ENCODE measurements at regions not wholly inside any gene's neighbourhood (a gene's known extent, or its start where the extent isn't known, plus 50 kb on each side); places are given as distances from the start of the nearest gene placed in this dataset.

- Histone ChIP-seq H3K36me3 (ENCODE audit: control insufficient read depth, insufficient read depth, low read length) (no peaks in the 10 kb centered on the region), H3K4me3 (ENCODE audit: low read depth, low read length) (no peak overlapping the region), H3K9ac (ENCODE audit: low read depth, low read length) (no peak overlapping the region), H3K27ac (ENCODE audit: low read depth, low read length) (no peak overlapping the region), H3K27me3 (ENCODE audit: control insufficient read depth, insufficient read depth, low read length) (no peaks in the 10 kb centered on the region), H3K4me1 (ENCODE audit: control insufficient read depth, insufficient read depth, low read length) (peaks cover 15% of the 10 kb centered on the region; the same call in 1 of the 2 replicates), H3K9me3 (ENCODE audit: control insufficient read depth, insufficient read depth, low read length) (no peaks in the 10 kb centered on the region)
These were observed 361.6 kb upstream of the PCDH20 start for GRCh38 chr13:61777271-61777670.

- H3K9ac ChIP-seq (ENCODE audit: low read depth, low read length), result no peak overlapping the region
- no peak overlapping the region for H3K4me3 ChIP-seq (ENCODE audit: low read depth, low read length)
- no peaks in the 10 kb centered on the region for H3K9me3 ChIP-seq (ENCODE audit: control insufficient read depth, insufficient read depth, low read length)
- H3K27ac ChIP-seq (ENCODE audit: low read depth, low read length), result no peak overlapping the region
- H3K4me1 ChIP-seq (ENCODE audit: control insufficient read depth, insufficient read depth, low read length), result peaks cover 15% of the 10 kb centered on the region; the same call in 1 of the 2 replicates
- H3K36me3 ChIP-seq (ENCODE audit: control insufficient read depth, insufficient read depth, low read length), result no peaks in the 10 kb centered on the region
- H3K27me3 ChIP-seq (ENCODE audit: control insufficient read depth, insufficient read depth, low read length), result no peaks in the 10 kb centered on the region
These were observed 359.3 kb upstream of the PCDH20 start for GRCh38 chr13:61774903-61775302.

GRCh38 chr13:61770681-61771080, 355.0 kb upstream of the PCDH20 start:
- H3K27me3 ChIP-seq (ENCODE audit: control insufficient read depth, insufficient read depth, low read length), result no peaks in the 10 kb centered on the region
- no peak overlapping the region for H3K9ac ChIP-seq (ENCODE audit: low read depth, low read length)
- H3K9me3 ChIP-seq (ENCODE audit: control insufficient read depth, insufficient read depth, low read length), result no peaks in the 10 kb centered on the region
- H3K36me3 ChIP-seq (ENCODE audit: control insufficient read depth, insufficient read depth, low read length), result no peaks in the 10 kb centered on the region
- no peaks in the 10 kb centered on the region for H3K4me1 ChIP-seq (ENCODE audit: control insufficient read depth, insufficient read depth, low read length)
- H3K4me3 ChIP-seq (ENCODE audit: low read depth, low read length), result no peak overlapping the region
- no peak overlapping the region for H3K27ac ChIP-seq (ENCODE audit: low read depth, low read length)

- Histone ChIP-seq H3K4me1 (ENCODE audit: control insufficient read depth, insufficient read depth, low read length) (no peaks in the 10 kb centered on the region), H3K27ac (ENCODE audit: low read depth, low read length) (no peak overlapping the region), H3K36me3 (ENCODE audit: control insufficient read depth, insufficient read depth, low read length) (no peaks in the 10 kb centered on the region), H3K27me3 (ENCODE audit: control insufficient read depth, insufficient read depth, low read length) (no peaks in the 10 kb centered on the region), H3K4me3 (ENCODE audit: low read depth, low read length) (no peak overlapping the region), H3K9me3 (ENCODE audit: control insufficient read depth, insufficient read depth, low read length) (no peaks in the 10 kb centered on the region), H3K9ac (ENCODE audit: low read depth, low read length) (no peak overlapping the region)
These were observed 352.5 kb upstream of the PCDH20 start for GRCh38 chr13:61768175-61768574.

GRCh38 chr13:61766667-61767058, 351.0 kb upstream of the PCDH20 start:
- Histone ChIP-seq H3K27me3 (ENCODE audit: control insufficient read depth, insufficient read depth, low read length) (no peaks in the 10 kb centered on the region), H3K27ac (ENCODE audit: low read depth, low read length) (no peak overlapping the region), H3K9ac (ENCODE audit: low read depth, low read length) (no peak overlapping the region), H3K4me3 (ENCODE audit: low read depth, low read length) (no peak overlapping the region), H3K36me3 (ENCODE audit: control insufficient read depth, insufficient read depth, low read length) (no peaks in the 10 kb centered on the region), H3K4me1 (ENCODE audit: control insufficient read depth, insufficient read depth, low read length) (no peaks in the 10 kb centered on the region), H3K9me3 (ENCODE audit: control insufficient read depth, insufficient read depth, low read length) (no peaks in the 10 kb centered on the region)

- no peaks in the 10 kb centered on the region for H3K27me3 ChIP-seq (ENCODE audit: control insufficient read depth, insufficient read depth, low read length)
- H3K9me3 ChIP-seq (ENCODE audit: control insufficient read depth, insufficient read depth, low read length), result no peaks in the 10 kb centered on the region
- H3K4me3 ChIP-seq (ENCODE audit: low read depth, low read length), result no peak overlapping the region
- H3K4me1 ChIP-seq (ENCODE audit: control insufficient read depth, insufficient read depth, low read length), result no peaks in the 10 kb centered on the region
- H3K36me3 ChIP-seq (ENCODE audit: control insufficient read depth, insufficient read depth, low read length), result no peaks in the 10 kb centered on the region
- no peak overlapping the region for H3K9ac ChIP-seq (ENCODE audit: low read depth, low read length)
- H3K27ac ChIP-seq (ENCODE audit: low read depth, low read length), result no peak overlapping the region
These were observed 350.5 kb upstream of the PCDH20 start for GRCh38 chr13:61765940-61766666.

GRCh38 chr13:61765181-61765742, 349.6 kb upstream of the PCDH20 start:
- H3K4me3 ChIP-seq (ENCODE audit: low read depth, low read length), result no peak overlapping the region
- no peaks in the 10 kb centered on the region for H3K36me3 ChIP-seq (ENCODE audit: control insufficient read depth, insufficient read depth, low read length)
- H3K4me1 ChIP-seq (ENCODE audit: control insufficient read depth, insufficient read depth, low read length), result no peaks in the 10 kb centered on the region
- no peaks in the 10 kb centered on the region for H3K27me3 ChIP-seq (ENCODE audit: control insufficient read depth, insufficient read depth, low read length)
- no peak overlapping the region for H3K27ac ChIP-seq (ENCODE audit: low read depth, low read length)
- no peaks in the 10 kb centered on the region for H3K9me3 ChIP-seq (ENCODE audit: control insufficient read depth, insufficient read depth, low read length)
- no peak overlapping the region for H3K9ac ChIP-seq (ENCODE audit: low read depth, low read length)

GRCh38 chr13:61761690-61762089, 346.0 kb upstream of the PCDH20 start:
- H3K9me3 ChIP-seq (ENCODE audit: control insufficient read depth, insufficient read depth, low read length), result no peaks in the 10 kb centered on the region
- H3K9ac ChIP-seq (ENCODE audit: low read depth, low read length), result no peak overlapping the region
- no peak overlapping the region for H3K27ac ChIP-seq (ENCODE audit: low read depth, low read length)
- H3K4me3 ChIP-seq (ENCODE audit: low read depth, low read length), result no peak overlapping the region
- no peaks in the 10 kb centered on the region for H3K4me1 ChIP-seq (ENCODE audit: control insufficient read depth, insufficient read depth, low read length)
- H3K36me3 ChIP-seq (ENCODE audit: control insufficient read depth, insufficient read depth, low read length), result no peaks in the 10 kb centered on the region
- H3K27me3 ChIP-seq (ENCODE audit: control insufficient read depth, insufficient read depth, low read length), result no peaks in the 10 kb centered on the region

- Histone ChIP-seq H3K4me1 (ENCODE audit: control insufficient read depth, insufficient read depth, low read length) (no peaks in the 10 kb centered on the region), H3K9me3 (ENCODE audit: control insufficient read depth, insufficient read depth, low read length) (no peaks in the 10 kb centered on the region; the same call in 1 of the 2 replicates), H3K36me3 (ENCODE audit: control insufficient read depth, insufficient read depth, low read length) (no peaks in the 10 kb centered on the region), H3K27ac (ENCODE audit: low read depth, low read length) (no peak overlapping the region), H3K4me3 (ENCODE audit: low read depth, low read length) (no peak overlapping the region), H3K9ac (ENCODE audit: low read depth, low read length) (no peak overlapping the region), H3K27me3 (ENCODE audit: control insufficient read depth, insufficient read depth, low read length) (no peaks in the 10 kb centered on the region)
These were observed 344.5 kb upstream of the PCDH20 start for GRCh38 chr13:61760102-61760501.

GRCh38 chr13:61756031-61756430, 340.4 kb upstream of the PCDH20 start:
- Histone ChIP-seq H3K27me3 (ENCODE audit: control insufficient read depth, insufficient read depth, low read length) (no peaks in the 10 kb centered on the region), H3K36me3 (ENCODE audit: control insufficient read depth, insufficient read depth, low read length) (no peaks in the 10 kb centered on the region), H3K27ac (ENCODE audit: low read depth, low read length) (no peak overlapping the region), H3K9me3 (ENCODE audit: control insufficient read depth, insufficient read depth, low read length) (no peaks in the 10 kb centered on the region; the same call in 1 of the 2 replicates), H3K9ac (ENCODE audit: low read depth, low read length) (no peak overlapping the region), H3K4me3 (ENCODE audit: low read depth, low read length) (no peak overlapping the region), H3K4me1 (ENCODE audit: control insufficient read depth, insufficient read depth, low read length) (no peaks in the 10 kb centered on the region)

- no peaks in the 10 kb centered on the region for H3K36me3 ChIP-seq (ENCODE audit: control insufficient read depth, insufficient read depth, low read length)
- H3K9me3 ChIP-seq (ENCODE audit: control insufficient read depth, insufficient read depth, low read length), result no peaks in the 10 kb centered on the region; the same call in 1 of the 2 replicates
- no peak overlapping the region for H3K27ac ChIP-seq (ENCODE audit: low read depth, low read length)
These were observed 335.4 kb upstream of the PCDH20 start for GRCh38 chr13:61751039-61751438.

More at GRCh38 chr13:61751039-61751438, 335.4 kb upstream of the PCDH20 start:
- Histone ChIP-seq H3K4me1 (ENCODE audit: control insufficient read depth, insufficient read depth, low read length) (no peaks in the 10 kb centered on the region), H3K27me3 (ENCODE audit: control insufficient read depth, insufficient read depth, low read length) (no peaks in the 10 kb centered on the region), H3K4me3 (ENCODE audit: low read depth, low read length) (no peak overlapping the region), H3K9ac (ENCODE audit: low read depth, low read length) (no peak overlapping the region)
